H9 (cell line): ENCODE measurements at regions not wholly inside any gene's neighbourhood (a gene's known extent, or its start where the extent isn't known, plus 50 kb on each side); places are given as distances from the start of the nearest gene placed in this dataset.

Experiments used
- DNase-seq: peaks from one replicate; pipeline ENCODE4 v3.0.0-alpha.2; 2017
- H2AFZ ChIP-seq: one replicate; pipeline ENCODE4 v1.6.1; 2013; ENCODE audit warnings: mild to moderate bottlenecking, low read length, control low read depth, moderate library complexity
- H2AK5ac ChIP-seq: 2 replicates; pipeline ENCODE4 v1.6.1; 2013; ENCODE audit warnings: low read length, control low read depth, mixed read lengths; ENCODE audit not compliant: insufficient read length
- H2BK120ac ChIP-seq: one replicate; pipeline ENCODE4 v1.6.1; 2013; ENCODE audit warnings: low read depth, mild to moderate bottlenecking, low read length, control low read depth, inconsistent platforms; ENCODE audit not compliant: poor library complexity, severe bottlenecking
- H2BK12ac ChIP-seq: 2 replicates; pipeline ENCODE4 v1.6.1; 2013; ENCODE audit warnings: low read length, control low read depth, mixed read lengths, low read depth; ENCODE audit not compliant: insufficient read length
- H2BK15ac ChIP-seq: 2 replicates; pipeline ENCODE4 v1.6.1; 2013; ENCODE audit warnings: low read depth, low read length, control low read depth
- H2BK20ac ChIP-seq: one replicate; pipeline ENCODE4 v1.6.1; 2013; ENCODE audit warnings: low read depth, mild to moderate bottlenecking, low read length, control low read depth, inconsistent platforms; ENCODE audit not compliant: poor library complexity, severe bottlenecking
- H2BK5ac ChIP-seq: 2 replicates; pipeline ENCODE4 v1.6.1; 2013; ENCODE audit warnings: low read length, control low read depth, mixed read lengths; ENCODE audit not compliant: insufficient read length
- H3K14ac ChIP-seq: 2 replicates; pipeline ENCODE4 v1.6.1; 2013; ENCODE audit warnings: low read length, control low read depth; ENCODE audit not compliant: insufficient read depth
- H3K18ac ChIP-seq: 2 replicates; pipeline ENCODE4 v1.6.1; 2013; ENCODE audit warnings: low read depth, mild to moderate bottlenecking, mixed read lengths, low read length, control low read depth; ENCODE audit not compliant: insufficient read length
- H3K23ac ChIP-seq: 2 replicates; pipeline ENCODE4 v1.6.1; 2013; ENCODE audit warnings: low read length, control low read depth, mixed read lengths, low read depth; ENCODE audit not compliant: insufficient read length
- H3K23me2 ChIP-seq: 2 replicates; pipeline ENCODE4 v1.6.1; 2013; ENCODE audit warnings: low read depth, mild to moderate bottlenecking, mixed read lengths, low read length, control low read depth; ENCODE audit not compliant: insufficient read length, poor library complexity, severe bottlenecking
- H3K27ac ChIP-seq: 2 replicates; pipeline ENCODE4 v1.5.1; 2013; ENCODE audit warnings: low read length, control low read depth, mixed read lengths, low read depth; ENCODE audit not compliant: insufficient read length
- H3K27me3 ChIP-seq: 2 replicates; pipeline ENCODE4 v1.6.1; 2013; ENCODE audit warnings: low read length, control low read depth, inconsistent platforms; ENCODE audit not compliant: insufficient read depth
- H3K4ac ChIP-seq: 2 replicates; pipeline ENCODE4 v1.6.1; 2013; ENCODE audit warnings: low read depth, mild to moderate bottlenecking, control low read depth, inconsistent platforms, low read length, moderate library complexity
- H3K4me1 ChIP-seq: 2 replicates; pipeline ENCODE4 v1.6.1; 2013; ENCODE audit warnings: low read length, control low read depth, inconsistent platforms; ENCODE audit not compliant: insufficient read depth
- H3K4me2 ChIP-seq: 2 replicates; pipeline ENCODE4 v1.6.1; 2013; ENCODE audit warnings: low read length, control low read depth, mixed read lengths; ENCODE audit not compliant: insufficient read length, insufficient read depth
- H3K56ac ChIP-seq: 2 replicates; pipeline ENCODE4 v1.6.1; 2013; ENCODE audit warnings: low read depth, mild to moderate bottlenecking, mixed read lengths, low read length, control low read depth; ENCODE audit not compliant: insufficient read length
- H3K79me1 ChIP-seq: 2 replicates; pipeline ENCODE4 v1.6.1; 2013; ENCODE audit warnings: low read depth, mild to moderate bottlenecking, moderate library complexity, low read length, control low read depth, inconsistent platforms; ENCODE audit not compliant: insufficient read depth, poor library complexity, severe bottlenecking
- H3K79me2 ChIP-seq: 2 replicates; pipeline ENCODE4 v1.6.1; 2013; ENCODE audit warnings: low read length, control low read depth, inconsistent platforms; ENCODE audit not compliant: insufficient read depth
- H3K9ac ChIP-seq: 2 replicates; pipeline ENCODE4 v1.6.1; 2013; ENCODE audit warnings: low read length, control low read depth, mixed read lengths; ENCODE audit not compliant: insufficient read length; ENCODE audit errors: extremely low read depth
- H3K9me3 ChIP-seq: one replicate; pipeline ENCODE4 v1.6.1; 2013; ENCODE audit warnings: low read depth, low read length, inconsistent platforms; ENCODE audit not compliant: control insufficient read depth
- H3T11ph ChIP-seq: one replicate; pipeline ENCODE4 v1.6.1; 2013; ENCODE audit warnings: mild to moderate bottlenecking, low read length, control low read depth, inconsistent platforms
- H4K20me1 ChIP-seq: one replicate; pipeline ENCODE4 v1.6.1; 2013; ENCODE audit not compliant: control insufficient read depth, insufficient read length, insufficient read depth
- H4K5ac ChIP-seq: 2 replicates; pipeline ENCODE4 v1.6.1; 2013; ENCODE audit warnings: low read depth, mild to moderate bottlenecking, mixed read lengths, low read length, control low read depth; ENCODE audit not compliant: insufficient read length
- H4K8ac ChIP-seq: replicated peaks from 2 replicates; pipeline ENCODE4 v1.6.1; 2013; ENCODE audit warnings: low read length, control low read depth, mixed read lengths, low read depth; ENCODE audit not compliant: insufficient read length
- H4K91ac ChIP-seq: 2 replicates; pipeline ENCODE4 v1.6.1; 2013; ENCODE audit warnings: low read depth, mild to moderate bottlenecking, moderate library complexity, mixed read lengths, low read length, control low read depth; ENCODE audit not compliant: insufficient read length
- H3K27ac Mint-ChIP-seq, 3 experiments: 2 replicates in 2 of 3; 3 replicates in 1 of 3; pipeline ENCODE4 v1.8.0; 2020 to 2021; ENCODE audit warnings: mixed read lengths in 3 of 3, mild to moderate bottlenecking in 1 of 3, moderate library complexity in 1 of 3
- H3K27me3 Mint-ChIP-seq: 2 replicates; pipeline ENCODE4 v1.8.0; 2021; ENCODE audit warnings: low read depth, mild to moderate bottlenecking, moderate library complexity, mixed read lengths
- H3K36me3 Mint-ChIP-seq, 3 experiments: 2 replicates in 2 of 3; 3 replicates in 1 of 3; pipeline ENCODE4 v1.8.0; 2020 to 2021; ENCODE audit warnings: low read depth in 3 of 3, mixed read lengths in 3 of 3; ENCODE audit not compliant: insufficient read depth in 1 of 3
- H3K4me1 Mint-ChIP-seq, 2 experiments: 2 replicates each; pipeline ENCODE4 v1.8.0; 2020; ENCODE audit warnings: mixed read lengths in 2 of 2
- H3K4me3 Mint-ChIP-seq, 2 experiments: 2 replicates in 1 of 2; 3 replicates in 1 of 2; pipeline ENCODE4 v1.8.0; 2020 to 2021; ENCODE audit warnings: mild to moderate bottlenecking in 2 of 2, mixed read lengths in 2 of 2, moderate library complexity in 1 of 2
- H3K9me3 Mint-ChIP-seq, 2 experiments: 2 replicates in 1 of 2; 3 replicates in 1 of 2; pipeline ENCODE4 v1.8.0; 2020; ENCODE audit warnings: mild to moderate bottlenecking in 2 of 2, mixed read lengths in 2 of 2, moderate library complexity in 1 of 2
- WGBS: extraction: QIAGEN DNeasy Blood & Tissue Kit; methylation state at CpG from one replicate; pipeline ENCODE4 v1.1.7; 2013; ENCODE audit warnings: missing lambda C conversion rate, low lambda C conversion rate, mixed read lengths; ENCODE audit not compliant: insufficient read length; ENCODE audit errors: extremely low coverage; 5-methylcytosine and 5-hydroxymethylcytosine counted together
- TF ChIP-seq, protein P1 (sequence below): fragments of 200-600 bp; sonication (generic); conservative IDR thresholded peaks from 3 replicates; pipeline ENCODE4 v1.8.0; 2021; ENCODE audit warnings: antibody characterized with exemption, mild to moderate bottlenecking

- H2AFZ ChIP-seq = no peak overlapping the region
- H3K27ac Mint-ChIP-seq = no peak overlapping the region
- no peak overlapping the region for H3K4me3 Mint-ChIP-seq
- H2BK120ac ChIP-seq = no peak overlapping the region
- no peak overlapping the region for H2AK5ac ChIP-seq
- no peak overlapping the region for H3K9ac ChIP-seq
- no peak overlapping the region for H3K56ac ChIP-seq
- H3K4ac ChIP-seq = no peak overlapping the region
- H3K4me1 Mint-ChIP-seq = peaks cover 0 to 8% of the 10 kb centered on the region in 2 experiments; a peak in 2 of 4 replicates
- H3K23ac ChIP-seq = no peak overlapping the region
- no peaks in the 10 kb centered on the region for H3K27me3 ChIP-seq
- no peak overlapping the region for H3T11ph ChIP-seq
- no peak for DNase-seq
- no peak overlapping the region for H3K27ac ChIP-seq
- H3K79me2 ChIP-seq = no peaks in the 10 kb centered on the region
- no peak overlapping the region for H3K18ac ChIP-seq
- H2BK20ac ChIP-seq = no peak overlapping the region
- H2BK12ac ChIP-seq = no peak overlapping the region
- H3K23me2 ChIP-seq = no peaks in the 10 kb centered on the region
- H3K36me3 Mint-ChIP-seq = peaks cover 0 to 13% (median 7%) of the 10 kb centered on the region in 3 experiments; a peak in 5 of 7 replicates
- H3K9me3 ChIP-seq = no peaks in the 10 kb centered on the region
- no peak overlapping the region for H4K91ac ChIP-seq
- H3K4me1 ChIP-seq = no peaks in the 10 kb centered on the region
- H3K14ac ChIP-seq = no peak overlapping the region
- no peak overlapping the region for H4K8ac ChIP-seq
- TF ChIP-seq, protein P1, sequence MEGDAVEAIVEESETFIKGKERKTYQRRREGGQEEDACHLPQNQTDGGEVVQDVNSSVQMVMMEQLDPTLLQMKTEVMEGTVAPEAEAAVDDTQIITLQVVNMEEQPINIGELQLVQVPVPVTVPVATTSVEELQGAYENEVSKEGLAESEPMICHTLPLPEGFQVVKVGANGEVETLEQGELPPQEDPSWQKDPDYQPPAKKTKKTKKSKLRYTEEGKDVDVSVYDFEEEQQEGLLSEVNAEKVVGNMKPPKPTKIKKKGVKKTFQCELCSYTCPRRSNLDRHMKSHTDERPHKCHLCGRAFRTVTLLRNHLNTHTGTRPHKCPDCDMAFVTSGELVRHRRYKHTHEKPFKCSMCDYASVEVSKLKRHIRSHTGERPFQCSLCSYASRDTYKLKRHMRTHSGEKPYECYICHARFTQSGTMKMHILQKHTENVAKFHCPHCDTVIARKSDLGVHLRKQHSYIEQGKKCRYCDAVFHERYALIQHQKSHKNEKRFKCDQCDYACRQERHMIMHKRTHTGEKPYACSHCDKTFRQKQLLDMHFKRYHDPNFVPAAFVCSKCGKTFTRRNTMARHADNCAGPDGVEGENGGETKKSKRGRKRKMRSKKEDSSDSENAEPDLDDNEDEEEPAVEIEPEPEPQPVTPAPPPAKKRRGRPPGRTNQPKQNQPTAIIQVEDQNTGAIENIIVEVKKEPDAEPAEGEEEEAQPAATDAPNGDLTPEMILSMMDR = no peak
- no peak overlapping the region for H4K5ac ChIP-seq
- no peak overlapping the region for H2BK15ac ChIP-seq
- peaks cover 8 to 12% of the 10 kb centered on the region in 2 experiments; a peak in 4 of 5 replicates for H3K9me3 Mint-ChIP-seq
- no peak overlapping the region for H2BK5ac ChIP-seq
- WGBS = no CpG with 5 or more reads among the region's 4 CpGs
- no peaks in the 10 kb centered on the region for H3K27me3 Mint-ChIP-seq
- H4K20me1 ChIP-seq = no peaks in the 10 kb centered on the region
- no peak overlapping the region for H3K4me2 ChIP-seq
- H3K79me1 ChIP-seq = no peaks in the 10 kb centered on the region
Measured at GRCh38 chr3:106208251-106208650, 339.4 kb upstream of the CBLB start.
